GM21717 (cell line): ENCODE measurements at regions not wholly inside any gene's neighbourhood (a gene's known extent, or its start where the extent isn't known, plus 50 kb on each side); places are given as distances from the start of the nearest gene placed in this dataset.

Experiments
- ATAC-seq: cut with Tn5 transposase; IDR thresholded peaks from one replicate; pipeline ENCODE4 v1.9.1; 2021; ENCODE audit warnings: mild to moderate bottlenecking, moderate library complexity; ENCODE audit not compliant: unreplicated experiment

DNA sequence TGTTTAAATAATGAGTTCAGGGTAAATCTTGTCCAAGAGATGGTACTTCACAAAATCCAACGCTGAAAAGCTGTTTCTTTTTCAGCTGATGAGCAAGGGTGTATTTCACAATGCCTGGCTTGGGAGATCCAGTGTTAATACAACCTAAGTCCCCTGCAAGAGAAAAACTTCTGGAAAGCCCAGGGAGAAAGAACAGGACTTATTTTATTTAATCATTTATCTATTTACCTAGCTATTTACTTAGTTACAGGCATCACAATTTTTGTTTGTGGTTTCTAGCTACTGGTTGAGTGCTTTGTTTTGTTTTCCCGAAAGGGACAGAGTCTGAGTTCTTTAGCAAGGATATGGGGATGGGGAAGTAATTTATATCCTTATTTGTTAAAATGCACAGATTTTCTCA, 598.2 kb upstream of the SYT4 start:
- ATAC-seq: no peak

DNA sequence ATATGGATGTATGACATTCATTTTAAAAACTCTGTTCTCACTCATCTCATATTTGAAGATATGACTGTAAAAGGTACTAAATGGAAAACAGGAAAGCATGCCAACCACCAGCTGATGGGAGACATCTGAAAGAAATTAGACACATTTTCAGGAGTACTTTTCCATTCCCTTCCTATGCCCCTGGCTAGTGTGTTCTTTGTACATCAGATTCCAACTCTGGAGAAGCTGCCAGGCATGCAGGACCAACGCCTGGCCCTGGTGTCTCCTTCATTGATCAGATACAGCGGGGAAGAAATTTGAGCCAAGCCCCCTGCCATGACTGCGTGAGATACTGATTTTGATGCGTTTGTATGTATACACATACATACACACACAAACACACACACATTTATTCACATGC, 599.0 kb upstream of the SYT4 start:
- ATAC-seq: no peak

DNA sequence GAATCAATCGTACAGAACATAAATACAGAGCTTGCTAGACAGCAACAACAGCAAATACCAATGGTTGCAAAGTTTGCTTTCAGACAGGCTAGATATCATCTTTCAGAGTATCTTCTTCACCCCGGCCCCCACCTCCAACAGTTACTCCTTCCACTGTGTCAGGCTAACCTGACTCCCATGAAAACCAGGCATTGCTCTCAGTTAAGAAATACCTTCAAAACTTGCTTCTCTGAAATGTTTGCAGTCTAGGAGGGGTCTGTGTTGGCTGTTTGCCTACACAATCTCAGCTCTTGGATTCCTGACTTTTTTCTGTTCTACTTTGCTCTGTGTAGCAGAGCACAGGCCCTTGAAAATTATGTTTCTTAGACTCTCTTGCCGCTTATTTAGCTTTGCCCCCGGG, 599.5 kb upstream of the SYT4 start:
- ATAC-seq: no peak

DNA sequence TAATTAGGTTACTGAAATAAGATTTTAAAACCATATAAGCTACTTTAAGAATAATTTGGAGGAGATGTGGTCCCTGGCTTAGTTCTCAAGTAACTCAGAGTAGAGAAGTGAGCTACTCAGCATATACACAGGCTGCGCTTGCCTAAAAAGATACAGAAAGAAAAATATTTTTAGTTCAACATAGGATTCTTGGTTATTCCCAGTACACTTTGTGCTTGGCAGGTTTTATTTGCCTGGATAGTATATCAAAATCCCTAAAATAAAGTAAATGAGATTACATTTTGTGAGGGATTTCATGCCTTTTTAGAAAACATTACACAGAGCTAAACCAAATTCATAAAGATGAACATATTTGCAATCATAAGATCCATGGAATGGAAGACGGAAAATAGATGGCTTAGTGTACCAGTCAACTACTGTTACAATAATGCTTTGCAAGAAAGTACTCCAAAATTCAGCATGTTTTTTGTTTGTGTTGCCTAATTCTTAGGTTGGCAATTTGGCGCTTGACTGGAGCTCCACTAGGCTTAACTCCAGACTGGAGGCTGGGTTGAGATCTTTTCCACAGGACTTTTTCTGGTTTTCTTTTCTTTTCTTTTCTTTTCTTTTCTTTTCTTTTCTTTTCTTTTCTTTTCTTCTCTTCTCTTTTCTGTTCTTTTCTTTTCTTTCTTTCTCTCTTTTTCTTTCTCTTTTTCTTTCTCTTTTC, 600.5 kb upstream of the SYT4 start:
- no peak for ATAC-seq

DNA sequence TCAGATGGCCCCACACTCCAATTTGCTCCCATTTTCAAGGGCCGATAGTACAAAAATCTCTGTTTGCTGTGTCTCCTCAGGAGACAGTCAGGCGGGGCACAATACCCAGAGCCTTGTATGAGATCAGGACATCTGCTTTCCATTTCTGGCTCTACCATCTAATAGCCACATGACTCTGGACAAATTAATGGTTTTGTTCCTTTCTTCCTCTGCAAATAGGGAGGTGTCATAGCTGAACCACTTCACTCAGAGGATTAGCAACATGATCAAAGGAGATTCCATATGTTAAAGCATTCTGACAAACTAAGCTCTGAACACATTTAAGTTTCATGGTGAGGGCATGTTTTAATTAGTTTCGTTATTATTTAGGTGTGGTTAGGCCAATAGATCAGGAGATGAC, 602.1 kb upstream of the SYT4 start:
- no peak for ATAC-seq

DNA sequence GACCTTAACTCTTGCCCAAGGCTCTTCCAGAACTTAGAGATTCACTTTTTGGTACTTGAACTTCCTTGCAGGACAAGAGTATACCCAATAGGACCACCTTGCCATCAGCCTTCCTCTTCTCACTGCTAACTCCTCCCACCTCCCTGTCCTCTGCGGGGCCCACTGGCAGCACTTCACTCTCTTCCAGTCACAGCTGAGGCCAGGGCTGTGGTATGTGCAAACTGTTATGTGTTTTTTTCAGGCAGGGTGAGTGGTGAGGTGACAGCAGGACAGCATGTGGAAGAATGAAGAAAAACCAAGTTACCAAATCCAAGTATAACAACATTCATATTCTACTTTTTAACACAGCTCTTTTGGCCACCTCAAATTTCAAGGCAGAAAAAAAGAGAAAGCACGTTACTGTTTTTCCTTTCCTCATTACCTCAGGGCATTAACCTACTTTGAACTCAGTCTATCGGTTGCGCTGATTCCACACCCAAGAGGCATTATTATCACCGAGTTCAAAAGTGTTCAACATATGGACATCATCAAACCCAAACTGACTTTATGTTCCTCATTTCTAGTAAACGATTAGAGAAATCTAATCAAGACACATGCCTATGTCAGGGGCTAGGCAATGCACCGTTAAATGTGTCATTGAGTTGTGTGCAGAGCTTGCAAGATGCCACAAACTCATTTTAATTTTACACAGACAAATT, 605.2 kb upstream of the SYT4 start:
- ATAC-seq: no peak

DNA sequence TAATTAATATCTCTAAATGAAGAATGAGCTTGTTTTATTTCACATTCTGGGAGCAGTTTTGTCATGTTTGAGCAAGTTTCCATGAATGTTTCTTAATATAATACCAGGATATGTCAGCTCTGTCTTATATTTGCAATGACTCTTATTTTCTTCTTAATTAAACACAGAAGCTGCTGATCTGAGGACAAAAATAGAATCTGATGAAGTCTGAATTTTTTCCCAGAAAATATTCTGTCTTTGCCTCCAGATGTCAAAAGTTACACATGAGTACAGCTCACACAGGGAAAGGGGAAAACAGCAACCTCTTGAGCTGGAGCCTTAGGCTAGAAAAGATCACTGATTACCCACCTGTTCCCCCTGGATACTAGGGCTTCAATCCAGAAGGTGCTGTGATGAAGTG, 606.6 kb upstream of the SYT4 start:
- no peak for ATAC-seq

DNA sequence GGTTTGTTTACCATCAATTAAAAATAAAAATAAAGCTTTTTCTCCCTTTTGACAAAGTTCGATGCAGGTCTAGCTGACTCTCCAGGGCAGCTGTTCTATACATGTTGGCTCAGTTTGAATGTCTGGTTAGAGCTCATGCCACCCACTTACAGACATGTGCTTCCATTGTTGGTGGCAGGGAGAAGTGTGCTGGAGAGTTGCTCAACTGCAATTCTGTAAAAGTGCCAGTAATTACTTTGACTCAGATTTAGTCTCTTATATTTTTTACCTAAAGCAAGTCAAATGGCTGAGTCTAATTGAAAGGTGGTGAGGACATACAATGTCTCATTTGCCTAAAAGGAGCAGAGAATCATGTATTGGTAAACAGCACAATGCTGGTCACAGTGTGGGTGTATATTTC, 609.1 kb upstream of the SYT4 start:
- ATAC-seq: no peak

DNA sequence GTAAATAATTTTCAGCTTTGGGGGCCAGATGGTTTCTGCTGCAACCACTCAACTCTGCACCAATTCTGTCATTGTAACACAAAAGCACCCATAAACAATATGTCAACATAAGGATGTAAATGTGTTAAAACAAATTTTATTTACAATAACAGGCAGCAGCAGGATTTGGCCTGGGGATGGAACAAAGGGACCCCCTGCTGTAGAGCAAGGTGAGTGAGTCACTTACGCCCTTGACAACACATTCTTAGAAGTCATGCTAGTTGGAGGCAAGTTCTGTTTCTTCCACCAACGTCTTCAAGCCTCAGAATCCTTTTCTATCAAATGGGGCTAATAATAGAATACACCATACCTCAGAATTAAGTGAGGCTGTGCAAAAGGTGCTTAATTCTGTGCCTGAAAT, 610.2 kb upstream of the SYT4 start:
- no peak for ATAC-seq

DNA sequence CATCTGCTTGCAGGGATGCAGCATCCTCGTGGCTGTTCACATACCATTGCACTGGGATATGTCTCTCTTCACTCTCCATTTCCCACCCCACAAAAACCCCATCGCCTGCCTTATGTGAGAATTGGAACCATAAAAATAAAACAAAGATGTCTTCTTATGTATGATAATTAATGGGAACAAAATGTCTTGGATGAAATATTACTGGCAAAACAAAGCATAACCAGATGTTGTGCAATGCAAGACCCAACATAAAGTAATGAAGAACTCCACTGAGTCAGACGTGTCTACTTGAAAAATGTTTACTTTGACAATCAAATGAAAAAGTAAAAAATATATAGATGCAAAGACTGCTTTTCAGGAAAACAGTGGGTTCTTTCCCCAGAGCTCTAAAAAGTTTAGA, 611.3 kb upstream of the SYT4 start:
- ATAC-seq: no peak

DNA sequence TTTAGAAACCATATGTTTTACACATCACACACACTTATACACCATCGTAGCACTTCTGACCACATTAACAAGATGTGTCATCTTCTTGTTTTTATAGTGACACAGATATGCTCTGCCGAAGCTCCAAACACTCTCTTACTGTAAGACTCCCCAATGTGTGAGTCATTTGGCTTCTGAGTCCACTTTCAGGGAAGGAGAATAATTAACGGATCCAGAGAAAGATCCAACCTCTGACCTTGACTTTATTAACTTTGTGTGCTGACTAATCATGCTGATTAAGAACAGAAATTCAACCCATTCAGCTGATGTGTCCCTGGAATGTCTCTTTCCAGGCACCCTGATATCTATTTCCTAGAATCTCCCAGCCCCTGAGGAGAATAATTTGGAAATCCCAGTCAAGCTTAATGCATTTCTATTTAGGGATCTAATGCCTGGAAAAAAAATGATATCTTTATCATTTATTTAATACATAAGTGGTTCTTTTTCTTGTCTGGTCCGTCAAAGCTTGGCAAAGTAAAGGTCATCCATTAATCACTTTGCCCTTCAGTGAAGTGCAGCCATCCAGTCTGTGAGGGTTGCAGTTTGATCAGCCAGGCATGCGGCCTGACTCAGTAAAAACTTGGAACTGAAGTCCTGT, 615.8 kb upstream of the SYT4 start:
- no peak for ATAC-seq

DNA sequence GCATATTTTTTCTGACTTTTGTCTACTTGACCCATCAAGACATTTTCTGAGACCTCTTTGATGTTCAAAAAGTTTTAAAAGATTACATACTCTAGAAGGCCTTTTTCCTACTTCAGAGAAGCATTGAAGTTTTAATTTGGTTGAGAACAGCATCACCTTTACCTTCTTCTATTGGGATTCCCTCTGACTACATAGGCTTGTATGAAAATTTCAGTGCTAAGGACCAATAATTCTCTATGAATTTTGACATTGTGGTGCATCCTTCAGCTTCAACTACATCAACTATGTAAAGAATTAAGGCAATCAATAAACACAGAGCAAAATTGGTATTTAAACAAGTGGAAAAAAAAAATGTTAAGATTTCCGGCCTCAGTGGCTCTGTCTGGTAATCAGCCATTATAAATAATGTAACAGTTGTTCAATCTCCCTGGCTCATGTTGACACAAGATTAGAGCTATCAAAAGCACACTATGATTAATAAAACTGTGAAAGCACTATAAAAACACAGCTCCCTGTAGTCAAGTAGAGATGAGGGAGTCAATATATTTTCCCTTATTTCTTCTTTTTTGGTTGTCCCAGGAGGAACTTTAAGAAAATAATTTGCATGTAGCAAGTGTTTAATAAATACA, 627.0 kb upstream of the SYT4 start:
- no peak for ATAC-seq

DNA sequence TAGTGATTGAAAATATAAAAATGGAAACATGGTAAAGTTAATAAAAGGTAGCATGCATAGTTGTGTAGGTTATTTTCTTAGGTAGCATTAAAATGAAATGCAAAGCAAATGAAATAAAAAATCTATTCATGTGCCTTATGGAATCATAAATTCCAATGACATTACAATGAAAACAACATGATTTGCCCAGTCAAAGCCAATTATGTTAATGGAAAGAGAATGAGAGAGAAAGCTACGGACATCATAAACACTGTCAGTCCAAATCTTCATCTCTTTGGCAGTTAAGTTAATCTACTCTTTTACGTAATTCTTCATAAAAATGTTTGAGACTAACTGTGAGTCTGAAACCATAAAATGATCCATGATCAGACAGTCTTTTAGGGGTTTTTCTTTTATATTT, 636.7 kb upstream of the SYT4 start:
- ATAC-seq: no peak

DNA sequence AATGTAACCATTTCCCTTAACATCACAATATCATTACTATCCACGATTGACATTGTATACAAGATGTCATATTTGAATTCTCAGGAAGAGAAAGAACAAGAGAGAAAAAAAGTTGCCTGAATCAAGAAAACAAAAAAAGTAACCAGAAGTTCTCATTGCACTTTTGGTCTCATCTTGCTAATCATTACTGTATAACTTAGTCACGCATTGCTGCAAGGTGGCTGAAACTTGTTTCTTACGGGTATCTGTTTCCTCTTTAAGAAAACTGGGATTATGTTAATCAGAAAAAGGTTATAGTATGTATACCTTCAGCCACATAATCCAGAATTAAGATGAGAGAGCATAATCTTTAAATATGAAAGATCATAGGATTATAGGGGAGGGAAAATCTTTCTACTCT, 639.7 kb upstream of the SYT4 start:
- ATAC-seq: no peak

DNA sequence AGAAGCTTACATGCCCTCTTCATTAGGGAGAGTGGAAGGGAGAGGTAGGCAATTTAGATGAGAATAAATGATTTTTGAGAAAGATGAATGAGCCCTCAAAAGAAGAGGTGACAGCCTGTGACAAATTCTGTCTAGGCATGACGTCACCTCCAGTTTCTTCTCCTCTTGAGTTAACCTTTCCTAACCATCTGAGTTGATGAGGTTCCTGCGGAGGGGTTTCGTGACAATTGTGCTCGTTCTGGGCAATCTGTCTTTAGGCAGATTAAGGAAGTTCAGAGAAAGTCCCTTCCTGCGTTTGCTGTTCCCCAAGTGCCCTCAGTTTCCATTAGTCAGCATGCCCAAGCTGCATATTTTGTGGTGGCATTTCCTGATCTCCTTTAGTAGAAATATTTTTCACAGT, 640.2 kb upstream of the SYT4 start:
- no peak for ATAC-seq

DNA sequence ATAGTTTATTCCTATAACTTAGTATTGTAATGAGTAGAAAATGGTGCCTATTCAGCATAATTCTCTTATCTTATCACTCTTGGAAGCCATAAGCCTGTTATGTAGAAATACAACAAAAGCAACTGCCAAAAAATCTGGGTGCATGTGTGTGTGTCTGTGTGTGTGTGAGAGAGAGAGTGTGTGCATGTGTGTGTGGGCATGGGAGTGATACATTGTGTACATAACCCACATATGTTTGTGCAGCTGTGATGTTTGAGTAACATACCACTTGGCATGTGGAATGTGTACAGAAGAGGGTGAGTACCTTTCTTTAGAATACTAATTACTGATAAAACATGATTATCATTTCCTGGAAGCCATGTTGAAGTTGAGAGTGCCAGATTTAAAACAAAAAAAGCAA, 642.3 kb upstream of the SYT4 start:
- no peak for ATAC-seq

DNA sequence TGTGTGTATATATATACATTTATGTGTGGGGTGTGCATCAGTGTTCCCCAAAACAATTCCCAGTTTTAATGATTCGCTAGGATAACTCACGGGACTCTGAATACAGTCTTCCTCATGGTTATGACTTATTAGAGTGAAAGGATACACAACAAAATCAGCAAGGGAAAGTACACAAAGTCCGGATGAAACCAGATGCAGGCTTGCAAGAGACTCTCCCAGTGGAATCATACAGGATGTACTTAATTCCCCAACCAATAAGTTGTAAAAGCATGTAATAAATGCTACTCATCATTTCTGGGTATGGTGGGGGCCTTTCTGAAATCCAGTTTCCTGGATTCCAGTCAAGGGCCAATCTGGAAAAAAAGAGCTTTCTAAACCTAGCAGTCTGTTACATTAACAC, 654.1 kb upstream of the SYT4 start:
- no peak for ATAC-seq

DNA sequence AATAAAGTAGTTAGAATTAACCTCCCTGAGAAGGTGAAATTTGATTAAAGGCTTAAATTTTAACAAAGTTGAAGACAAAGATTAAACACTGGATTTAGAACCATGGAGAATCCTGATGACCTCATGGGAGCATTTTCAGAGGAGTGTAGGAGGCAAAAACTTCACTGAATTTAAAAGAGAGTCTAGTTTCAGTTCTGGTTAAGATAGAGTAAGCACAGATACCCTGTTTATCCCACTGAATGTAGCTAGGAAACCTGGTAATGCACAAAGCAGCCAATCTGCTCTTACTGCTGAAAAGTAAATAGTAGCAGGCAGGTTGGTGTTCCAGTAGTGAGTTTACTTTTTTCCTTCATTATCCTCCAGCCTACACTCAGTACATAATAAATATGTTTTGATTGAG, 654.9 kb upstream of the SYT4 start:
- no peak for ATAC-seq

DNA sequence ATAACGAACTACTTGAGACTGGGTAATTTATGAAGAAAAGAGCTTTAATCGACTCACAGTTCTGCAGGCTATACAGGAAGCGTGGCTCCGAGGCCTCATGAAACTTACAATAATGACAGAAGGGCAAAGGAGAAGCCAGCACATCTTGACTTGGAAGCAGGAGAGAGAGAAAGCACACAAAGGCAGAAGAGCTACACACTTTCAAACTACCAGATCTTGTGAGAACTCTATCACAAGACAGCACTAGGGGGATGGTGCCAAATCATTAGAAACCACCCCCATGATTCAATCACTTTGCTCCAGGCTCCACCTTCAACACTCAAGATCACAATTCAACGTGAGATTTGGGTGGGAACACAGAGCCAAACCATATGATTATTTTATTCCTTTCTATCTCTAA, 655.9 kb upstream of the SYT4 start:
- ATAC-seq: no peak

DNA sequence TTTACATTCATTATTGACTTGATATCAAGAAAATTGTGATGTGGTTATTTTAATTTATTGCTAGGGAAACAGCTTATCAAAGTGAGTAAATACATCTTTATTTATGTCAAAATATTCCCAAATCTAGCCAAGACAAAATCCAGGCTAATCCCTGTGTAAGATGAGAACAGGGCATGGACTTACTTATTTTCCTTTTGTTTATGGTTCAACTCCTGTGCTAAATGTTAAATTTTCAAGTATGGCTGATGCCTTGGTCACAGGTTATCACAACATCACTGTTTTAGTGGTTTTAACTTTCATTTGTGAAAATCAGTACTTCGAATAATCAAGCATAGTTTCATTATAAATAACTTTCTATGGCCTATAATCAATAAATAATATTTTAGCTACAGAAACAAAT, 657.0 kb upstream of the SYT4 start:
- no peak for ATAC-seq

DNA sequence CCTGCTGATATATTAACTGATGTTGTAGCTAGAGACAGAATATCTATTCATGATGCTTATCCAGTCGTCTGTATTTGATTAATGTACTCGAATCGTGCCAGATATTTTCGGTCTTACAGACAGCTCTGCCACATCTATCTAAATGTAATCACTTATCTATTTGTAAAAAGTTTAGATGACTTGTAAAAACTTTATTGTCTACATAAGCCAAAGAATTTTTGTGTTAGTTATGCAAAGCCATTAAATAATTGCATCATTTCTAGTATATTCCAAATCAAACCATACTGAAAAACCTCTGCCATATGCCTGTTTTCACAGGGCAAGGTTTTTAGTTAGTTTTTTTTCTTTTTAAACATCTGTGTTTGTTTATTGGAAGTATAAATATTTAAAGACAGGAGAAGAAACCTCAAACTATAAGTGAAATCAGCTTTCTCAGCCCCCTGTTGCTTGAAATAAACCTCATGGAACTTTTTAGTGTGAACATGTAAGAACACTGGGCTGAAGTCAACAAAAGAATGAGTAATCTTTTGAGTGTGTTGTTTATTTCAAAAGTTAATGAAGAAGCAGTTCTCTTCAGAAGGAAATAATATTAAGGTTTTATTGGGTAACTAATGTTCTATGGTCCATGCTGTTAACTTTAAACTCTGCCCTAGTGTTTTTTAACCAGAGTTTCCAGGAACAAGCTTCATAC, 657.6 kb upstream of the SYT4 start:
- ATAC-seq: no peak
